HepG2 (cell line): ENCODE measurements at regions not wholly inside any gene's neighbourhood (a gene's known extent, or its start where the extent isn't known, plus 50 kb on each side); places are given as distances from the start of the nearest gene placed in this dataset.

ENCODE experiments used
- ATAC-seq: fragments of 200-7000 bp; cut with Tn5 transposase; 3 replicates; pipeline ENCODE4 v1.9.1; 2020; ENCODE audit warnings: mild to moderate bottlenecking, moderate library complexity
- BruUV-seq: library from RNA; stranded (reverse); fragments of 400-500 nt; replicated peaks from 2 replicates; lab custom pipeline; 2021; lab: Mats Ljungman, UMichigan
- CTCF ChIA-PET: fragments of 300-600 bp; formaldehyde crosslinking; extraction: SDS; loops from one replicate; lab custom pipeline; 2021; ENCODE audit warnings: low total read pairs, inconsistent platforms, low intra/inter-chr PET ratio; lab: Yijun Ruan, JAX
- POLR2A ChIA-PET: fragments of 350-600 bp; sonication (Branson Sonifier 250); formaldehyde crosslinking; loops from one replicate; lab custom pipeline; 2020; ENCODE audit warnings: antibody characterized with exemption, inconsistent platforms; lab: Yijun Ruan, JAX
- DNase-seq: peaks from one replicate; pipeline ENCODE4 v3.0.0-alpha.2; 2015; ENCODE audit warnings: low spot score
- FAIRE-seq: peaks from 3 replicates; lab custom pipeline; 2011; peaks lifted over from hg19 to GRCh38; lab: Jason Lieb, UNC
- H2AFZ ChIP-seq: one replicate; pipeline ENCODE4 v1.6.1; 2011; ENCODE audit warnings: low read length, inconsistent platforms
- H3K27ac ChIP-seq: fragments of 300-600 bp; 3 replicates; pipeline ENCODE4 v1.8.0; 2011; ENCODE audit warnings: mixed run types, mild to moderate bottlenecking, mixed read lengths, low read length, inconsistent platforms; ENCODE audit not compliant: insufficient read depth; ENCODE audit errors: extremely low read length
- H3K27me3 ChIP-seq, 2 experiments: fragments of 200-600 bp in 1 of 2; 2 replicates in 1 of 2; 3 replicates in 1 of 2; pipeline versions ENCODE4 v1.6.0 to v1.8.0; 2011; ENCODE audit warnings: low read length in 2 of 2, mild to moderate bottlenecking in 2 of 2, moderate library complexity in 2 of 2, inconsistent platforms in 1 of 2; ENCODE audit not compliant: insufficient read depth in 2 of 2, control insufficient read depth in 1 of 2
- H3K36me3 ChIP-seq, 2 experiments: fragments of 200-600 bp in 1 of 2; replicated peaks in 1 of 2; 2 replicates in 1 of 2; 3 replicates in 1 of 2; pipeline versions ENCODE4 v1.5.1 to v1.8.0; 2011; ENCODE audit warnings: low read length in 2 of 2, inconsistent platforms in 1 of 2; ENCODE audit not compliant: insufficient read depth in 2 of 2, control insufficient read depth in 1 of 2
- H3K4me1 ChIP-seq: 2 replicates; pipeline ENCODE4 v1.5.1; 2012; ENCODE audit warnings: low read length, inconsistent platforms; ENCODE audit not compliant: insufficient read depth
- H3K4me2 ChIP-seq: 2 replicates; pipeline ENCODE4 v1.6.0; 2011; ENCODE audit warnings: low read depth, low read length, inconsistent platforms
- H3K4me3 ChIP-seq, 3 experiments: fragments of 200-600 bp in 1 of 3; sonication (generic), shearing (Covaris generic) in 1 of 3; replicated peaks in 1 of 3; 2 replicates each; pipeline ENCODE4 v1.5.1; 2011 to 2016; ENCODE audit warnings: low read length in 3 of 3, inconsistent platforms in 2 of 3, low read depth in 2 of 3, mild to moderate bottlenecking in 2 of 3, control low read depth in 1 of 3, mixed read lengths in 1 of 3; ENCODE audit not compliant: insufficient read depth in 1 of 3
- H3K79me2 ChIP-seq: one replicate; pipeline ENCODE4 v1.6.1; 2011; ENCODE audit warnings: low read length, inconsistent platforms; ENCODE audit not compliant: insufficient read depth
- H3K9ac ChIP-seq: 2 replicates; pipeline ENCODE4 v1.6.0; 2011; ENCODE audit warnings: mild to moderate bottlenecking, low read depth, low read length, inconsistent platforms; ENCODE audit not compliant: insufficient read depth
- H3K9me3 ChIP-seq: 2 replicates; pipeline ENCODE4 v1.5.1; 2012; ENCODE audit warnings: mild to moderate bottlenecking, low read length
- H4K20me1 ChIP-seq: 2 replicates; pipeline ENCODE4 v1.6.0; 2011; ENCODE audit warnings: inconsistent platforms, mild to moderate bottlenecking, low read length, moderate library complexity; ENCODE audit not compliant: insufficient read depth
- ARNT ChIP-seq: fragments of 450-650 bp; IDR thresholded peaks from 2 replicates; pipeline ENCODE4 v1.6.1; 2017
- CREM ChIP-seq, 2 experiments: sonication (generic) in 1 of 2; formaldehyde crosslinking in 1 of 2; IDR thresholded peaks; 2 replicates each; pipeline versions ENCODE4 v1.4.0 to v1.6.1; 2016 to 2020; ENCODE audit warnings: antibody characterized with exemption in 1 of 2, mild to moderate bottlenecking in 1 of 2, missing genetic modification reagents in 1 of 2
- EED ChIP-seq: sonication (generic); formaldehyde crosslinking; IDR thresholded peaks from 2 replicates; pipeline ENCODE4 v1.5.0; 2020; ENCODE audit warnings: mild to moderate bottlenecking, missing genetic modification reagents
- FOXM1 ChIP-seq: sonication (generic); formaldehyde crosslinking; IDR thresholded peaks from 2 replicates; pipeline ENCODE4 v1.5.0; 2020; ENCODE audit warnings: missing genetic modification reagents
- JUN ChIP-seq: sonication (generic); formaldehyde crosslinking; IDR thresholded peaks from 2 replicates; pipeline ENCODE4 v1.4.0; 2020; ENCODE audit warnings: mild to moderate bottlenecking, missing genetic modification reagents
- NR3C1 ChIP-seq: sonication (generic); formaldehyde crosslinking; IDR thresholded peaks from 2 replicates; pipeline ENCODE4 v1.4.0; 2020; ENCODE audit warnings: missing genetic modification reagents
- PHF20 ChIP-seq: sonication (generic); formaldehyde crosslinking; IDR thresholded peaks from 2 replicates; pipeline ENCODE4 v1.5.0; 2020; ENCODE audit warnings: mild to moderate bottlenecking, missing genetic modification reagents
- PHF8 ChIP-seq: sonication (generic); formaldehyde crosslinking; IDR thresholded peaks from 2 replicates; pipeline ENCODE4 v1.5.0; 2020; ENCODE audit warnings: missing genetic modification reagents
- PITX1 ChIP-seq: sonication (generic); formaldehyde crosslinking; IDR thresholded peaks from 2 replicates; pipeline ENCODE4 v1.5.1; 2020; ENCODE audit warnings: mild to moderate bottlenecking, missing genetic modification reagents
- PLRG1 ChIP-seq: fragments of 450-650 bp; conservative IDR thresholded peaks from 2 replicates; pipeline ENCODE4 v1.6.1; 2016
- SNRNP70 ChIP-seq: fragments of 200-400 bp; formaldehyde crosslinking; IDR thresholded peaks from 2 replicates; pipeline ENCODE4 v1.6.1; 2017; ENCODE audit warnings: mild to moderate bottlenecking, low read depth, low read length, moderate library complexity
- TGIF2 ChIP-seq: IDR thresholded peaks from 2 replicates; pipeline ENCODE4 v1.6.1; 2016; ENCODE audit warnings: control low read depth, missing compliant biosample characterization
- ZFP1 ChIP-seq: IDR thresholded peaks from 2 replicates; pipeline ENCODE4 v1.6.1; 2016
- ZFP62 ChIP-seq: sonication (generic); formaldehyde crosslinking; IDR thresholded peaks from 2 replicates; pipeline ENCODE4 v1.4.0; 2020; ENCODE audit warnings: missing genetic modification reagents
- ZNF20 ChIP-seq: sonication (generic); formaldehyde crosslinking; IDR thresholded peaks from 2 replicates; pipeline ENCODE4 v1.4.0; 2020; ENCODE audit warnings: mild to moderate bottlenecking, moderate library complexity, missing genetic modification reagents
- ZNF260 ChIP-seq: sonication (generic); formaldehyde crosslinking; IDR thresholded peaks from 2 replicates; pipeline ENCODE4 v1.4.0; 2020; ENCODE audit warnings: missing genetic modification reagents, low read depth, mild to moderate bottlenecking, borderline replicate concordance
- ZNF317 ChIP-seq: sonication (generic); formaldehyde crosslinking; IDR thresholded peaks from 2 replicates; pipeline ENCODE4 v1.5.0; 2020; ENCODE audit warnings: mild to moderate bottlenecking, missing genetic modification reagents
- ZNF496 ChIP-seq: sonication (generic); formaldehyde crosslinking; IDR thresholded peaks from 2 replicates; pipeline ENCODE4 v1.8.1; 2023; ENCODE audit warnings: mild to moderate bottlenecking, moderate library complexity, missing genetic modification reagents; ENCODE audit not compliant: insufficient replicate concordance
- ZNF530 ChIP-seq: sonication (generic); formaldehyde crosslinking; IDR thresholded peaks from 2 replicates; pipeline ENCODE4 v1.5.0; 2020; ENCODE audit warnings: low read depth, mild to moderate bottlenecking, missing genetic modification reagents
- ZNF546 ChIP-seq: sonication (generic); formaldehyde crosslinking; conservative IDR thresholded peaks from 2 replicates; pipeline ENCODE4 v1.8.1; 2023; ENCODE audit warnings: mild to moderate bottlenecking, missing genetic modification reagents
- ZNF629 ChIP-seq: sonication (generic); formaldehyde crosslinking; conservative IDR thresholded peaks from 2 replicates; pipeline ENCODE4 v1.5.0; 2020; ENCODE audit warnings: missing genetic modification reagents
- ZNF777 ChIP-seq: sonication (generic); formaldehyde crosslinking; IDR thresholded peaks from 2 replicates; pipeline ENCODE4 v1.4.0; 2020; ENCODE audit warnings: missing genetic modification reagents
- ZNF782 ChIP-seq: sonication (generic); formaldehyde crosslinking; IDR thresholded peaks from 2 replicates; pipeline ENCODE4 v1.4.0; 2020; ENCODE audit warnings: missing genetic modification reagents, mild to moderate bottlenecking, borderline replicate concordance
- ZNF883 ChIP-seq: sonication (generic); formaldehyde crosslinking; IDR thresholded peaks from 2 replicates; pipeline ENCODE4 v1.5.1; 2020; ENCODE audit warnings: mild to moderate bottlenecking, missing genetic modification reagents; ENCODE audit errors: not compliant biosample characterization
- WGBS: methylation state at CpG from one replicate; pipeline ENCODE4 v1.1.6; 2017; ENCODE audit warnings: low lambda C conversion rate; 5-methylcytosine and 5-hydroxymethylcytosine counted together
- in situ Hi-C: cut with HindIII; loops from 2 replicates; pipeline ENCODE4 v1.10.0; 2017; ENCODE audit warnings: low pct_unique_long_range_greater_than_20kb; ENCODE audit not compliant: extremely low pct_ligation_motif_present
- intact Hi-C: fragments of 100-400 bp; cut with micrococcal nuclease; formaldehyde crosslinking; loops from one replicate; pipeline ENCODE4 v1.10.0; 2022; ENCODE audit not compliant: unreplicated experiment
- TF ChIP-seq, protein P1 (sequence below): sonication (generic); formaldehyde crosslinking; IDR thresholded peaks from 2 replicates; pipeline ENCODE4 v1.4.0; 2020; ENCODE audit warnings: missing genetic modification reagents, borderline replicate concordance

DNA sequence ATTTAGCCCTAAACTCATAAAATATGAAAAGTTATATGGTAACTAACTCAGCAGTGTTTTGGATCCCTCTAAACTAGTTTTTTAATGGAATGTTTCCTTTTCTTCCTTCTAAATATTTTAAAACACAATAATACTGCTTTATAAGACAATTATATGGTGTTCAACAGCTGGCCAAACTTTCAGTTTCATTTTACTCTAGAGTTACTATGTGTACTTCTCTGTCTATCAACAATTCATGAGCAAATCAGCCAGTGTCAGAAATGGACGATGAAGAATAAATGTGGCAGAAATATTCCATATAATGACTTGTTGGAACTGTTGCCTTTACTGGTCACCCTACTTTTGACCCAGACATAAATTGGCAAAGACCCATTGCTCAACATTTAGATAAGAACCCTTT lies 64.8 kb upstream of the CXXC4 start (continued):
- no peak for TF ChIP-seq ZNF546 (CRISPR knock-in tag)
- TF ChIP-seq ZNF20 (CRISPR knock-in tag), result no peak
- no peak for TF ChIP-seq NR3C1 (CRISPR knock-in tag)
- no peak for TF ChIP-seq FOXM1 (CRISPR knock-in tag)
- TF ChIP-seq ZNF496, result no peak

DNA sequence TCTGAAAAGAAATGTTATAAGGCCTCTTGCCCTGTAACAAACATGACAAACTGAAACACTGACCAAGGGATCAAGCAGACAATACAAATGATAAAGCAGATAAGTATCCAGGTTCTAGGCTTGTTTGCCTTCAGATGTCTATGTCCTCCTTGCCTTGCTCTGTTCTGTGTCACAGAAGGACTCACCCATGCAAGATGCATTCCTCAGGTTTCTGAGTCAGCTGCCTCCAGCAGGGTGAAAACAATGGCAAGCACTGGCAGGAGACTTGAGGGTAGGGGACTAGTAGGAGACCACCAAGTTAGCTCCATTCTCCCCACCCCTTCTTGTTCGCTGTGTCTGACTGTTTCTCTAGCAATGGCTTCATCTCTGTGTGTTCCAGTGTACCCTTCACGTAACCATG lies 76.6 kb upstream of the CXXC4 start:
- no peak overlapping the region for H3K9ac ChIP-seq
- intact Hi-C loops (no loop called here), in situ Hi-C loops (no loop called here)
- no peak overlapping the region for H3K4me2 ChIP-seq
- H3K9me3 ChIP-seq, result no peaks in the 10 kb centered on the region
- BruUV-seq, result no TSS peak
- no peak overlapping the region for H2AFZ ChIP-seq
- no peaks in the 10 kb centered on the region for H4K20me1 ChIP-seq
- no peaks in the 10 kb centered on the region; a peak in 1 of 5 replicates for H3K27me3 ChIP-seq
- ATAC-seq (no peak), FAIRE-seq (no peak), DNase-seq (no peak)
- no peak for TF ChIP-seq PITX1
- no peak for TF ChIP-seq SNRNP70
- TF ChIP-seq PHF8, result no peak
- no peak for TF ChIP-seq ZNF777 (CRISPR knock-in tag)
- no peak for TF ChIP-seq ZNF260 (CRISPR knock-in tag)
- no peak for TF ChIP-seq ZNF317 (CRISPR knock-in tag)
- TF ChIP-seq PHF20 (CRISPR knock-in tag), result no peak
- no peak for TF ChIP-seq ZNF883 (CRISPR knock-in tag)
- TF ChIP-seq JUN, result no peak
- no peak for TF ChIP-seq ZFP1 (CRISPR knock-in tag)
- no peak for TF ChIP-seq ZNF629 (CRISPR knock-in tag)
- TF ChIP-seq EED, result no peak
- no peak for TF ChIP-seq ARNT
- TF ChIP-seq ZFP62 (CRISPR knock-in tag), result no peak
- no peak for TF ChIP-seq PLRG1
- TF ChIP-seq TGIF2, result no peak
- TF ChIP-seq, protein P1, sequence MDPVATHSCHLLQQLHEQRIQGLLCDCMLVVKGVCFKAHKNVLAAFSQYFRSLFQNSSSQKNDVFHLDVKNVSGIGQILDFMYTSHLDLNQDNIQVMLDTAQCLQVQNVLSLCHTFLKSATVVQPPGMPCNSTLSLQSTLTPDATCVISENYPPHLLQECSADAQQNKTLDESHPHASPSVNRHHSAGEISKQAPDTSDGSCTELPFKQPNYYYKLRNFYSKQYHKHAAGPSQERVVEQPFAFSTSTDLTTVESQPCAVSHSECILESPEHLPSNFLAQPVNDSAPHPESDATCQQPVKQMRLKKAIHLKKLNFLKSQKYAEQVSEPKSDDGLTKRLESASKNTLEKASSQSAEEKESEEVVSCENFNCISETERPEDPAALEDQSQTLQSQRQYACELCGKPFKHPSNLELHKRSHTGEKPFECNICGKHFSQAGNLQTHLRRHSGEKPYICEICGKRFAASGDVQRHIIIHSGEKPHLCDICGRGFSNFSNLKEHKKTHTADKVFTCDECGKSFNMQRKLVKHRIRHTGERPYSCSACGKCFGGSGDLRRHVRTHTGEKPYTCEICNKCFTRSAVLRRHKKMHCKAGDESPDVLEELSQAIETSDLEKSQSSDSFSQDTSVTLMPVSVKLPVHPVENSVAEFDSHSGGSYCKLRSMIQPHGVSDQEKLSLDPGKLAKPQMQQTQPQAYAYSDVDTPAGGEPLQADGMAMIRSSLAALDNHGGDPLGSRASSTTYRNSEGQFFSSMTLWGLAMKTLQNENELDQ (CRISPR knock-in tag), result no peak
- TF ChIP-seq CREM (IDR thresholded peaks at IDR 0.05), result no peak
- TF ChIP-seq CREM (CRISPR knock-in tag; IDR thresholded peaks at IDR 0.05), result no peak
- no peak for TF ChIP-seq ZNF782 (CRISPR knock-in tag)
- TF ChIP-seq ZNF530, result no peak
- H3K4me1 ChIP-seq, result no peaks in the 10 kb centered on the region
- H3K4me3 ChIP-seq, result no peak overlapping the region
- H3K27ac ChIP-seq, result no peak overlapping the region
- H3K36me3 ChIP-seq, result no peaks in the 10 kb centered on the region
- WGBS, result 3% methylated on average over 2 of the region's 2 CpGs
- H3K79me2 ChIP-seq, result no peaks in the 10 kb centered on the region
- POLR2A ChIA-PET, result no interaction called here
- CTCF ChIA-PET, result no interaction called here
